ENCODE measurements at regions not wholly inside any gene's neighbourhood (a gene's known extent, or its start where the extent isn't known, plus 50 kb on each side); places are given as distances from the start of the nearest gene placed in this dataset.

GRCh38 chr4:4594285-4594920 lies 52.6 kb upstream of the STX18 start (continued):
- TF ChIP-seq ZNF687 (IDR thresholded peaks at IDR 0.05) (no peak), HDAC6 (IDR thresholded peaks at IDR 0.05; ENCODE audit: unreplicated experiment) (no peak)
- TF ChIP-seq, protein P1, sequence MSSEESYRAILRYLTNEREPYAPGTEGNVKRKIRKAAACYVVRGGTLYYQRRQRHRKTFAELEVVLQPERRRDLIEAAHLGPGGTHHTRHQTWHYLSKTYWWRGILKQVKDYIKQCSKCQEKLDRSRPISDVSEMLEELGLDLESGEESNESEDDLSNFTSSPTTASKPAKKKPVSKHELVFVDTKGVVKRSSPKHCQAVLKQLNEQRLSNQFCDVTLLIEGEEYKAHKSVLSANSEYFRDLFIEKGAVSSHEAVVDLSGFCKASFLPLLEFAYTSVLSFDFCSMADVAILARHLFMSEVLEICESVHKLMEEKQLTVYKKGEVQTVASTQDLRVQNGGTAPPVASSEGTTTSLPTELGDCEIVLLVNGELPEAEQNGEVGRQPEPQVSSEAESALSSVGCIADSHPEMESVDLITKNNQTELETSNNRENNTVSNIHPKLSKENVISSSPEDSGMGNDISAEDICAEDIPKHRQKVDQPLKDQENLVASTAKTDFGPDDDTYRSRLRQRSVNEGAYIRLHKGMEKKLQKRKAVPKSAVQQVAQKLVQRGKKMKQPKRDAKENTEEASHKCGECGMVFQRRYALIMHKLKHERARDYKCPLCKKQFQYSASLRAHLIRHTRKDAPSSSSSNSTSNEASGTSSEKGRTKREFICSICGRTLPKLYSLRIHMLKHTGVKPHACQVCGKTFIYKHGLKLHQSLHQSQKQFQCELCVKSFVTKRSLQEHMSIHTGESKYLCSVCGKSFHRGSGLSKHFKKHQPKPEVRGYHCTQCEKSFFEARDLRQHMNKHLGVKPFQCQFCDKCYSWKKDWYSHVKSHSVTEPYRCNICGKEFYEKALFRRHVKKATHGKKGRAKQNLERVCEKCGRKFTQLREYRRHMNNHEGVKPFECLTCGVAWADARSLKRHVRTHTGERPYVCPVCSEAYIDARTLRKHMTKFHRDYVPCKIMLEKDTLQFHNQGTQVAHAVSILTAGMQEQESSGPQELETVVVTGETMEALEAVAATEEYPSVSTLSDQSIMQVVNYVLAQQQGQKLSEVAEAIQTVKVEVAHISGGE (CRISPR knock-in tag; IDR thresholded peaks at IDR 0.05), result no peak

Data from GM12878 (cell line).